Adrenal gland (tissue), 5 donors: ENCODE measurements at regions not wholly inside any gene's neighbourhood (a gene's known extent, or its start where the extent isn't known, plus 50 kb on each side); places are given as distances from the start of the nearest gene placed in this dataset.

Experiments used
- POLR2A ChIP-seq, 2 donors: fragments of 450-650 bp; IDR thresholded peaks; one replicate each; pipeline ENCODE4 v1.6.1; 2017; ENCODE audit warnings: antibody characterized with exemption in 2 of 2, mild to moderate bottlenecking in 2 of 2, moderate library complexity in 1 of 2
- TF ChIP-seq, protein P1 (sequence below), 6 experiments: fragments of 450-650 bp in 4 of 6; fragments of 200-600 bp in 2 of 6; sonication (generic) in 1 of 6; IDR thresholded peaks; 1 replicate in 5 of 6; 2 replicates in 1 of 6; pipeline versions ENCODE4 v1.5.1 to v1.8.0; 2016 to 2021; ENCODE audit warnings: antibody characterized with exemption in 6 of 6, mild to moderate bottlenecking in 2 of 6, moderate library complexity in 1 of 6
- donor health status: DM: no; HTN: no; CAD: no.

DNA sequence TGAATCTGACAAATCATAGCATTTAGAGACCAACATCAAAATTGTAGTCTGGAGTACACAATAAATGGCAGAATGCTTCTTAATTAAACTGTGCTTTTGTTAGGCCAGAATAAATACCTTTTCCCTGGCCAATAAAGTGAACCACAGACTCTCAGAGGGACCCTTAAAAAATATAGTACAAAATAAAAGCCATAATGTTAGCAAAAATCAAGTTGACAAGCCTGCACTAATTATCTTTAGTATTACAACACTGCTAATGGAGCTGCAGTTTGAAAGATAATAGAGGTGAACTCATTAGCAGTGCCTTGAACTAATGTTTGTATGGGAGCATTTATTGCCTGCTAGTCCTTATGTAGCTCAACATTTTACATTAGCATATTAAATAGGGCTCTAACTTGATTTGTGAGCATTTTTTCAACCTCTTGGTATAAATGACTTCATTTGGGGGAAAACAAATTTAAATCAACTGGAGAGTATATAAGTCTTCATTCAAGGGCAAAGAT, 801.3 kb downstream of the EPHA3 start:
- TF ChIP-seq, protein P1, sequence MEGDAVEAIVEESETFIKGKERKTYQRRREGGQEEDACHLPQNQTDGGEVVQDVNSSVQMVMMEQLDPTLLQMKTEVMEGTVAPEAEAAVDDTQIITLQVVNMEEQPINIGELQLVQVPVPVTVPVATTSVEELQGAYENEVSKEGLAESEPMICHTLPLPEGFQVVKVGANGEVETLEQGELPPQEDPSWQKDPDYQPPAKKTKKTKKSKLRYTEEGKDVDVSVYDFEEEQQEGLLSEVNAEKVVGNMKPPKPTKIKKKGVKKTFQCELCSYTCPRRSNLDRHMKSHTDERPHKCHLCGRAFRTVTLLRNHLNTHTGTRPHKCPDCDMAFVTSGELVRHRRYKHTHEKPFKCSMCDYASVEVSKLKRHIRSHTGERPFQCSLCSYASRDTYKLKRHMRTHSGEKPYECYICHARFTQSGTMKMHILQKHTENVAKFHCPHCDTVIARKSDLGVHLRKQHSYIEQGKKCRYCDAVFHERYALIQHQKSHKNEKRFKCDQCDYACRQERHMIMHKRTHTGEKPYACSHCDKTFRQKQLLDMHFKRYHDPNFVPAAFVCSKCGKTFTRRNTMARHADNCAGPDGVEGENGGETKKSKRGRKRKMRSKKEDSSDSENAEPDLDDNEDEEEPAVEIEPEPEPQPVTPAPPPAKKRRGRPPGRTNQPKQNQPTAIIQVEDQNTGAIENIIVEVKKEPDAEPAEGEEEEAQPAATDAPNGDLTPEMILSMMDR (IDR thresholded peaks at IDR 0.05): no peak
- TF ChIP-seq POLR2A (IDR thresholded peaks at IDR 0.05): no peak
